C4-2B (cell line): ENCODE measurements at regions not wholly inside any gene's neighbourhood (a gene's known extent, or its start where the extent isn't known, plus 50 kb on each side); places are given as distances from the start of the nearest gene placed in this dataset.

Experiments used
- CTCF ChIP-seq: fragments of 450-650 bp; conservative IDR thresholded peaks from 2 replicates; pipeline ENCODE4 v1.5.1; 2017; ENCODE audit warnings: mild to moderate bottlenecking
- ZFX ChIP-seq: fragments of 450-650 bp; IDR thresholded peaks from 2 replicates; pipeline ENCODE4 v1.6.1; 2017

- TF ChIP-seq CTCF (no peak), ZFX (no peak)
Observed at GRCh38 chr5:74173241-74173640, 467.3 kb downstream of the ENC1 start.
